Keratinocyte (primary cell): ENCODE measurements at regions not wholly inside any gene's neighbourhood (a gene's known extent, or its start where the extent isn't known, plus 50 kb on each side); places are given as distances from the start of the nearest gene placed in this dataset.

Source experiments
- DNase-seq: peaks from one replicate; pipeline ENCODE4 v3.0.0-alpha.2; 2011; ENCODE audit warnings: low read depth, missing footprints, low spot score
- FAIRE-seq: peaks from 2 replicates; lab custom pipeline; 2011; peaks lifted over from hg19 to GRCh38; lab: Jason Lieb, UNC
- H2AFZ ChIP-seq: 2 replicates; pipeline ENCODE4 v1.6.0; 2012; ENCODE audit warnings: low read length, control low read depth, inconsistent platforms; ENCODE audit not compliant: control insufficient read depth
- H3K27ac ChIP-seq: 2 replicates; pipeline ENCODE4 v1.5.1; 2011; ENCODE audit warnings: low read length; ENCODE audit not compliant: control insufficient read depth, insufficient read depth
- H3K27me3 ChIP-seq: 3 replicates; pipeline ENCODE4 v1.6.0; 2011; ENCODE audit warnings: low read length; ENCODE audit not compliant: control insufficient read depth, insufficient read depth; ENCODE audit errors: extremely low read depth
- H3K36me3 ChIP-seq, 2 experiments: 2 replicates in 1 of 2; 3 replicates in 1 of 2; pipeline ENCODE4 v1.5.1; 2011; ENCODE audit warnings: low read length in 2 of 2, mild to moderate bottlenecking in 1 of 2; ENCODE audit not compliant: control insufficient read depth in 2 of 2, insufficient read depth in 2 of 2; ENCODE audit errors: extremely low read depth in 1 of 2
- H3K4me1 ChIP-seq: 3 replicates; pipeline ENCODE4 v1.5.1; 2011; ENCODE audit warnings: low read length; ENCODE audit not compliant: control insufficient read depth, insufficient read depth; ENCODE audit errors: extremely low read depth
- H3K4me2 ChIP-seq: 3 replicates; pipeline ENCODE4 v1.6.0; 2011; ENCODE audit warnings: low read depth, low read length; ENCODE audit not compliant: control insufficient read depth, insufficient read depth; ENCODE audit errors: extremely low read depth
- H3K4me3 ChIP-seq, 3 experiments: fragments of 200-600 bp in 1 of 3; sonication (generic) in 1 of 3; 2 replicates in 2 of 3; 3 replicates in 1 of 3; pipeline ENCODE4 v1.5.1; 2011 to 2016; ENCODE audit warnings: low read length in 3 of 3, mild to moderate bottlenecking in 3 of 3, control low read depth in 2 of 3, inconsistent platforms in 1 of 3, low read depth in 1 of 3, mixed read lengths in 1 of 3, mixed run types in 1 of 3, moderate library complexity in 1 of 3; ENCODE audit not compliant: control insufficient read depth in 2 of 3, insufficient read depth in 2 of 3; ENCODE audit errors: extremely low read depth in 1 of 3
- H3K79me2 ChIP-seq: 2 replicates; pipeline ENCODE4 v1.6.0; 2012; ENCODE audit warnings: low read length; ENCODE audit not compliant: control insufficient read depth, insufficient read depth
- H3K9ac ChIP-seq: 3 replicates; pipeline ENCODE4 v1.6.0; 2011; ENCODE audit warnings: low read length; ENCODE audit not compliant: control insufficient read depth, insufficient read depth; ENCODE audit errors: extremely low read depth
- H3K9me1 ChIP-seq: 3 replicates; pipeline ENCODE4 v1.6.0; 2011; ENCODE audit warnings: low read length; ENCODE audit not compliant: control insufficient read depth, insufficient read depth; ENCODE audit errors: extremely low read depth
- H3K9me3 ChIP-seq: 2 replicates; pipeline ENCODE4 v1.5.1; 2012; ENCODE audit warnings: low read depth, low read length; ENCODE audit not compliant: control insufficient read depth
- H4K20me1 ChIP-seq: 3 replicates; pipeline ENCODE4 v1.6.0; 2011; ENCODE audit warnings: low read length; ENCODE audit not compliant: control insufficient read depth, insufficient read depth; ENCODE audit errors: extremely low read depth
- EZH2 ChIP-seq: IDR thresholded peaks from one replicate; pipeline ENCODE4 v1.6.1; 2012; ENCODE audit warnings: inconsistent platforms, mild to moderate bottlenecking, low read length, moderate library complexity
- dilution Hi-C: fragments of 300-500 bp; cut with MboI; formaldehyde crosslinking; loops from one replicate; pipeline ENCODE4 v1.7.0; 2020; ENCODE audit warnings: low sequenced_read_pairs; ENCODE audit not compliant: extremely low pct_ligation_motif_present
- TF ChIP-seq, protein P1 (sequence below), 3 experiments: IDR thresholded peaks in 1 of 3; conservative IDR thresholded peaks in 1 of 3; optimal IDR thresholded peaks in 1 of 3; 2 replicates in 2 of 3; 3 replicates in 1 of 3; pipeline versions ENCODE3 to v1.5.1; 2011; ENCODE audit warnings: low read length in 3 of 3, mild to moderate bottlenecking in 3 of 3, moderate library complexity in 2 of 3, control low read depth in 1 of 3, inconsistent platforms in 1 of 3; ENCODE audit not compliant: insufficient read depth in 2 of 3; ENCODE audit errors: extremely low read depth in 1 of 3

DNA sequence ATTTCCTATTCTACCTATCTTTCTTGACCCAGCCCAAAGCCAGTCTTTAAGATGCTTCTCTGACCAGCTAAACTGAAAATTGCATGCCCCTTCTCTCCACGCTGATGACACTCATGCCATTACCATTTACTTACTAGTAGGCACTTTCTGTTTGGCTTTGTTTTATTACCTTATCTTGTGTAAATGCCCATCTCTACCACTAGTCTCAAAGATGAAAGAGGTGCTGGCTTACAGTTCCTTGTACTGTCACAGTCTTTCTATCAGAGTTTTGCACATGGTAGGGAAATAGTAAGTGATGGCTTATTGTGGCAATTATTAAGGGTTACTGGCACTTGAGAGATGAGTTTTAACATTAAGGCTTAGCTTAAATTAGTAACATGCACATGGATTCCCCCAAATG, 352.1 kb downstream of the RBM43 start:
- peaks cover 8% of the 10 kb centered on the region for H3K4me1 ChIP-seq
- DNase-seq (no peak), FAIRE-seq (no peak)
- no peak overlapping the region for H2AFZ ChIP-seq
- no peaks in the 10 kb centered on the region for H3K9me1 ChIP-seq
- H3K9ac ChIP-seq: no peak overlapping the region
- H3K4me2 ChIP-seq: no peak overlapping the region
- no peaks in the 10 kb centered on the region for H3K79me2 ChIP-seq
- dilution Hi-C loops: no loop called here
- no peak overlapping the region for H3K4me3 ChIP-seq
- TF ChIP-seq, protein P1, sequence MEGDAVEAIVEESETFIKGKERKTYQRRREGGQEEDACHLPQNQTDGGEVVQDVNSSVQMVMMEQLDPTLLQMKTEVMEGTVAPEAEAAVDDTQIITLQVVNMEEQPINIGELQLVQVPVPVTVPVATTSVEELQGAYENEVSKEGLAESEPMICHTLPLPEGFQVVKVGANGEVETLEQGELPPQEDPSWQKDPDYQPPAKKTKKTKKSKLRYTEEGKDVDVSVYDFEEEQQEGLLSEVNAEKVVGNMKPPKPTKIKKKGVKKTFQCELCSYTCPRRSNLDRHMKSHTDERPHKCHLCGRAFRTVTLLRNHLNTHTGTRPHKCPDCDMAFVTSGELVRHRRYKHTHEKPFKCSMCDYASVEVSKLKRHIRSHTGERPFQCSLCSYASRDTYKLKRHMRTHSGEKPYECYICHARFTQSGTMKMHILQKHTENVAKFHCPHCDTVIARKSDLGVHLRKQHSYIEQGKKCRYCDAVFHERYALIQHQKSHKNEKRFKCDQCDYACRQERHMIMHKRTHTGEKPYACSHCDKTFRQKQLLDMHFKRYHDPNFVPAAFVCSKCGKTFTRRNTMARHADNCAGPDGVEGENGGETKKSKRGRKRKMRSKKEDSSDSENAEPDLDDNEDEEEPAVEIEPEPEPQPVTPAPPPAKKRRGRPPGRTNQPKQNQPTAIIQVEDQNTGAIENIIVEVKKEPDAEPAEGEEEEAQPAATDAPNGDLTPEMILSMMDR (optimal IDR thresholded peaks at IDR 0.05 in 1 of 3, IDR thresholded peaks at IDR 0.05 in 1 of 3, conservative IDR thresholded peaks at IDR 0.05 in 1 of 3; ENCODE audit: extremely low read depth in 1 of 3, insufficient read depth in 2 of 3, low read length in 3 of 3): peak in 2 of 3 experiments; percentile 29 to 30
- TF ChIP-seq EZH2: no peak
- H3K27ac ChIP-seq: no peak overlapping the region
- H4K20me1 ChIP-seq: no peaks in the 10 kb centered on the region
- no peaks in the 10 kb centered on the region for H3K27me3 ChIP-seq
- H3K9me3 ChIP-seq: no peaks in the 10 kb centered on the region
- no peaks in the 10 kb centered on the region for H3K36me3 ChIP-seq

DNA sequence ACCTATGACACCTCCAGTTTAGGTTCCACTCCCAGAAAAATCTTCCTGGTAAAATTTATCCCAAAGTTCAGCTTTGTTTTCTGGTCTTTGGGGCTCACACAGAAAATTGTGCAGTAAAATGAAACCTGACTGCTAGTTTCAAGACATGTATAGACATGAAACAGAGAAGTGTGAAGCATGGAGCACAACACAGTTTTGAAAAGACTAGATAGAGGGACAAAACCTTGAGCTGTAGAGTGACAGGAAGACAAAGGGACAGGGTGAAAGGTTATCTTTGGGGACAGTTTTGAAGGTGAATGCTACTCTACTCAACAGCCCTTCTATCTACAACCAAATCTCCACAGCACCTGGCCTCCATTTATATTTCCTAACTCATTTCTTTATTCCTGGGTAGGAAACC, 352.6 kb downstream of the RBM43 start:
- Histone ChIP-seq H3K4me2 (no peak overlapping the region), H3K9me3 (no peaks in the 10 kb centered on the region), H2AFZ (peak overlapping the region; percentile 72), H3K79me2 (no peaks in the 10 kb centered on the region), H4K20me1 (no peaks in the 10 kb centered on the region), H3K27me3 (no peaks in the 10 kb centered on the region), H3K4me3 (no peak overlapping the region), H3K27ac (no peak overlapping the region), H3K36me3 (no peaks in the 10 kb centered on the region), H3K9me1 (no peaks in the 10 kb centered on the region), H3K4me1 (peaks cover 8% of the 10 kb centered on the region), H3K9ac (no peak overlapping the region)
- dilution Hi-C loops: no loop called here
- no peak for DNase-seq
- TF ChIP-seq, protein P1 (optimal IDR thresholded peaks at IDR 0.05 in 1 of 3, IDR thresholded peaks at IDR 0.05 in 1 of 3, conservative IDR thresholded peaks at IDR 0.05 in 1 of 3; ENCODE audit: extremely low read depth in 1 of 3, insufficient read depth in 2 of 3, low read length in 3 of 3): no peak
- TF ChIP-seq EZH2: no peak
- FAIRE-seq: no peak
